Inflammatory macrophage (primary cell): ENCODE measurements at regions not wholly inside any gene's neighbourhood (a gene's known extent, or its start where the extent isn't known, plus 50 kb on each side); places are given as distances from the start of the nearest gene placed in this dataset.

ENCODE experiments used
- DNase-seq, 2 donors: peaks; one replicate each; pipeline ENCODE4 v3.0.0-alpha.2; 2020 to 2022

GRCh38 chr11:11076879-11077278 lies 219.0 kb upstream of the ZBED5 start:
- no peak for DNase-seq

- no peak for DNase-seq
Observed at GRCh38 chr11:11076276-11076675, 218.4 kb upstream of the ZBED5 start.

- no peak for DNase-seq
Observed at GRCh38 chr11:11075515-11076171, 217.8 kb upstream of the ZBED5 start.

- DNase-seq: no peak
Observed at GRCh38 chr11:11074686-11075335, 217.0 kb upstream of the ZBED5 start.

- no peak for DNase-seq
Observed at GRCh38 chr11:11073996-11074395, 216.1 kb upstream of the ZBED5 start.

GRCh38 chr11:11072067-11072466 lies 214.2 kb upstream of the ZBED5 start:
- DNase-seq: no peak

- DNase-seq: no peak
Observed at GRCh38 chr11:11071486-11071885, 213.6 kb upstream of the ZBED5 start.

GRCh38 chr11:11070976-11071375 lies 213.1 kb upstream of the ZBED5 start:
- DNase-seq: no peak

- no peak for DNase-seq
Observed at GRCh38 chr11:11069841-11070835, 212.3 kb upstream of the ZBED5 start.

- no peak for DNase-seq
Observed at GRCh38 chr11:11068113-11068512, 210.3 kb upstream of the ZBED5 start.

GRCh38 chr11:11065396-11065795 lies 207.5 kb upstream of the ZBED5 start:
- DNase-seq: no peak

- DNase-seq: no peak
Observed at GRCh38 chr11:11057472-11057854, 199.6 kb upstream of the ZBED5 start.

GRCh38 chr11:11056749-11057471 lies 199.1 kb upstream of the ZBED5 start:
- no peak for DNase-seq

GRCh38 chr11:11056316-11056715 lies 198.5 kb upstream of the ZBED5 start:
- no peak for DNase-seq

- DNase-seq: no peak
Observed at GRCh38 chr11:11047851-11048610, 190.2 kb upstream of the ZBED5 start.

GRCh38 chr11:11046781-11047180 lies 188.9 kb upstream of the ZBED5 start:
- DNase-seq: no peak

GRCh38 chr11:11045156-11045930 lies 187.5 kb upstream of the ZBED5 start:
- DNase-seq: no peak

- DNase-seq: no peak
Observed at GRCh38 chr11:11044137-11044855, 186.4 kb upstream of the ZBED5 start.

- no peak for DNase-seq
Observed at GRCh38 chr11:11043721-11044120, 185.9 kb upstream of the ZBED5 start.

GRCh38 chr11:11039208-11039965 lies 181.5 kb upstream of the ZBED5 start:
- DNase-seq: no peak
